Erythroblast (primary cell): ENCODE measurements at regions not wholly inside any gene's neighbourhood (a gene's known extent, or its start where the extent isn't known, plus 50 kb on each side); places are given as distances from the start of the nearest gene placed in this dataset.
"Not testable (repeated sequence)": the region's sequence is repeated elsewhere in the genome, so short reads cannot be mapped to it uniquely, and the experiment has no call there.

Experiments used
- DNase-seq, 2 experiments: peaks; one replicate each; lab custom pipeline; 2025; lab: John Stamatoyannopoulos, UW
- GATA1 ChIP-seq: IDR thresholded peaks from 2 replicates; pipeline ENCODE4 v1.6.1; 2011; ENCODE audit warnings: low read depth, mild to moderate bottlenecking, control low read depth, low read length, moderate library complexity
- POLR2A ChIP-seq: IDR thresholded peaks from 2 replicates; pipeline ENCODE4 v1.6.1; 2011; ENCODE audit warnings: mild to moderate bottlenecking, low read length

- TF ChIP-seq GATA1, result no peak
These were observed 115.9 kb downstream of the KIF4B start for GRCh38 chr5:155129513-155129880.

GRCh38 chr5:155134130-155134529 is 120.6 kb downstream of the KIF4B start:
- no peak for TF ChIP-seq GATA1
- TF ChIP-seq POLR2A, result no peak
- no peak for DNase-seq

More at GRCh38 chr5:155129513-155129880, 115.9 kb downstream of the KIF4B start:
- no peak for DNase-seq

DNA sequence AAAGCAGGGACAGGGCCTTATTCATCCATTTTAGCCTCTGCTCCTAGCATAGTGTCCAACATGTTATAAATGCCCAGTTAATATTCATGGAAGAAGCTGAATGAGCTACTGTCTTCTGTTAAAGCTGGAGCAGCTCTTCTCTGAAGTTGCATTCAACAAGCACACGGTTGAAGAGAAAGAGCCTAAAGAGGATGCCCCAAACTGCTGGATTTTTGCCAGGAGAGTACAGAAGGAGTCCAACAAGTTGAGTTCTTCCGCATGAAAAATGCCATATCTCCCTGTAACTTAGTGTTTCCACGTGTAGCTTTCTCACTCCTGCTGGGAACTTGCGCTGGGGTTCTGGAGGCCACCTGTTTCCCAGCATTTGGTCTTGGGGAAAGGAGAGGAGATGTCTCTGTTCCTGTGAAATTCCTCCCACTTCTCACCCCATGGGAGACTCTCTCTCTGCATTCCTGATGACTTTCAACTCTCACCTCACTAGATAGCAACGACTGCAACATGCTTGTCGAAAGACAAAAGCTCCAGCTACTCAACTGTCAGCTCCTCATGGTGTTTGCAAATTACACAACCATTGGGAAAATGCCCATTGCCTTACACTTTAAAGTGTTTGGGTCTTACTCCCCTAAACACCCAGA is 122.8 kb downstream of the KIF4B start:
- TF ChIP-seq POLR2A (no peak), GATA1 (no peak)
- no peak for DNase-seq

DNA sequence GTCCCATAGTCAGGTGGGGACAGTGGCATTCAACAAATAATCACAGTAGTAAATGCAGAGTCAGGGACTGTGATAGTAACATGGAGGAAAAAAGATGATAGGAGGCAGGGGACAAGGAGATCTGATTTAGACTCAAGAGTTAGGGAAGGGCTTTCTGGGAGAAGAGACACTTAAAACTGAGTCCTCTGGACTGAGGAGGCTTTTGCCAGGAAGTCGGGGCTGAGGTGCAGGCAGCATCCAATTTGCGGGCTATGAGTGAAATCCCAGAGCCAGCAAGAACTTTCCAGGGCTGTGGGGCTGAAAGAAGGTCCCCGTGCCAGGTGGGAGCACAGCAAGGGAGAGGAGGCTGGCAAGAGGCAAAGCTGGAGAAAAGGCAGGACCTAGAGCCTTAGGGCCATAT is 124.1 kb downstream of the KIF4B start:
- no peak for DNase-seq
- TF ChIP-seq GATA1 (no peak), POLR2A (no peak)

GRCh38 chr5:155140646-155141045 is 127.1 kb downstream of the KIF4B start:
- TF ChIP-seq GATA1 (no peak), POLR2A (no peak)
- DNase-seq, result no peak

- DNase-seq, result no peak
- no peak for TF ChIP-seq GATA1
- TF ChIP-seq POLR2A, result no peak
These were observed 131.4 kb downstream of the KIF4B start for GRCh38 chr5:155144956-155145355.

DNA sequence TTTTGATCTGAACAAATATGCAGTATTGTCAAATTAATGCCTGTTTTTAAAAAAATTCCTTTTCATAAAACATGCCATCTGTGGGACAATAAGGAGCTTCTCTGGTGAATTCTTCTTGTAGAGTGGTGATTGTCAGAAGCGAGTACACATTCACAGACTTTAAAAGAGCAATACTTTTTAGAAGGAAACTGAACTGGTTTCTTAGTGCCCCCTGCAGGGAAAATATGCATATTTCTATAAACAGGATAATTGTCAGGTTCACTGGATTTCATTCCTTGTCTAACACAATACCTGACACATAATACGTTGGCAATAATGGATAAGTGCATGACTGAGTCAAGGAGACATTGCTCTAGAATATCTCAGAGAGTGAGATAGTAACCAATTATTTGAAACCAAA is 133.7 kb downstream of the KIF4B start:
- DNase-seq, result peak in 1 of 2 experiments; percentile 25
- TF ChIP-seq GATA1, result no peak
- TF ChIP-seq POLR2A, result no peak

DNA sequence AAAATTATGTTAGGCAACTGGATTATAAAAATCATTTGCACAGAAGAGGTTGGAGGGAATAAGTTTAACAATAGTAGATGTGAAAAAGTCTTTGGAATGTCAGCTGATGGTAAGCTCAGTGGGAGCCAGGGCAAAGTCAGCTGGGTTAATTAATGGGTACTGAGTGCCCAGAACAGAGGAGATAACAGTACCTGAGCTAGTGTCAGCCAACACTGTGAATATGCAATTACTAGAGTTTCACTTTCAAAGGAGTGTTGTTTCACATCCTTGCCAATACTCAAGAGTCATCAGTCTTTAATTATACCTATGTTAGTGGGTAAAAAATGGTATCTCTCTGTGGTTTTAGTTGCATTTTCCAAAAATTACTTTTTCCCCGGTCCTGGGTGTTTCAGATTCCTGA is 135.1 kb downstream of the KIF4B start:
- DNase-seq, result no peak
- TF ChIP-seq POLR2A (no peak), GATA1 (no peak)

DNA sequence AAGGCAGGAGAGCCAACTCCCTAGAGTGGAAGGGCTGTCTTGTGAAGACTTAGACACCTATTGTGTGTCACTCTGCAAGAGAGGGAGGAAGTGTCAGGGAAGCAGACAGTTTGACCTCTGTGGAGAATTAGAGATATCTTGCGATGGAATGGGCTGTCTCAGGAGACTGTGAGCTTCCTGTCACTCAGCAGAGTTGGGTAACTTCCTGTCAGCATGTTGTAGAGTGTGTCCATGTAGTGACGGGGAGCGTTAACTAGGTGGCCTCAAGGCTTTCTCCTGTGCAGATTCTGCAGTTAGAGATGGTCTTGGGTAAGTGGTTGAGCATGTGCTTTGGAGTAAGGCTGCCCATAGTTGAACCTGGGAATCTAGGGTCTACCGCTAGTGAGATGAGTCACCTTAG is 136.5 kb downstream of the KIF4B start:
- DNase-seq, result no peak
- no peak for TF ChIP-seq GATA1
- no peak for TF ChIP-seq POLR2A

GRCh38 chr5:155154973-155155372 is 141.4 kb downstream of the KIF4B start:
- TF ChIP-seq POLR2A, result no peak
- no peak for DNase-seq

- DNase-seq, result not testable (repeated sequence)
These were observed 149.5 kb downstream of the KIF4B start for GRCh38 chr5:155163084-155163483.

- no peak for DNase-seq
- TF ChIP-seq POLR2A (no peak), GATA1 (no peak)
These were observed 154.2 kb downstream of the KIF4B start for GRCh38 chr5:155167736-155168135.

GRCh38 chr5:155181542-155181941 is 168.0 kb downstream of the KIF4B start:
- TF ChIP-seq GATA1 (no peak), POLR2A (no peak)
- DNase-seq, result no peak

DNA sequence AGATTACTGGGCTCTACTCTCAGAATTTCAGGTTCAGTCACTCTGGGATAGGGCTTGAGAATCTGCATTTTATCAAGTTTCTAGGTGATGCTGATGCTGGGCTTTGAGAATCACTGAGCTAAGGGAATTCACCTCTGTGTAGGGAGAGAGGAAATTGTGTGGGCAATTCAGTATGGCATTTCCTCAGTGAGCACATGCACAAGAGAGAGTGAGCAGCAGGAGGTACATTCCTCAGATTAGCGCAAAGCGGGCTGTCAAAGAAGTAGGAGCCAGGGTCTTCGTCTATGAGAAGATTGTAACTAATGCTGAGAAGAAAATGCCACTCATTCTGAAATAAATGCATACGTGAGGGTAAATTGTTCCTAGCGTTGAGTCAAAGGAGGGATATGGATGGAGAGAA is 175.9 kb downstream of the KIF4B start:
- no peak for DNase-seq
- no peak for TF ChIP-seq POLR2A
- TF ChIP-seq GATA1, result no peak

DNA sequence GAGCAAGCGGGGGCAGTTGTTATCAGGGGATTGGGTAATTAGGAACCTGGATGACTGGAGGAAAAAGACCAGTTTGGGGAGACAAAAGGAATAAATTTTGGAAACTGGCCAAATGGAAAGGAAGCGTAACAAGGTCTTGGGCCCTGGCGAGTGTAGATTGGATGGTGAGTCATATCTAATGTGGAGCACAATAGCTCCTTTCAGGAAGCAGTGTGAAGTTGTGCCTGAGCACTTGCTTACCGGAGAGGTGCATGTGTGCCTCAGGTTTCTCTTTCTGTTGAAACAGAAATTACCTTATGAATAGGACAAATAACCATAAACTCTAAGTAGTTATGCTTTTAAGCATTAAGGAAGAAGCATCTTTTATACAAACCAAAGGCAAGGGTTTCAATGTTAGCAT is 176.4 kb downstream of the KIF4B start:
- TF ChIP-seq POLR2A, result no peak
- TF ChIP-seq GATA1, result no peak
- DNase-seq, result no peak

DNA sequence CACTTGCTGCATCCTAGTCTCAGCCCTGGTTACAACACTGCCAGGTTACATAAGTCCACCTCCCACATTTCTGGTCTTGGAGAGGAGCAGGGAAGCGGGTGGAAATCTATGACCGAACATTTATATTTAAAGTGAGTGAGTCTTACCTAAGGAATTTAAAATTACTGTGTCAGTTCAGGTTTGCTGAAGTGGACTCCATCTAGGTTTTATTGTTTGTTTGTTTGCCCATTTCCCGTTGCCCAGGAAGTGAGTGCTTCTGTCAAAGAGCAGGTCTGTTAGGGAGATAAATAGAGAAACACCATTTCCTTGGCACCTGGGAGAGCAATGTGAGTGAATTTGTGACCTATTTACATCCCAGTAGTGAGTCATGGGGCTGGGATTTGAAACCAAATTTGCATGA is 179.5 kb downstream of the KIF4B start:
- no peak for TF ChIP-seq GATA1
- no peak for TF ChIP-seq POLR2A
- DNase-seq, result no peak
